GM12873 (cell line): ENCODE measurements at regions not wholly inside any gene's neighbourhood (a gene's known extent, or its start where the extent isn't known, plus 50 kb on each side); places are given as distances from the start of the nearest gene placed in this dataset.

ENCODE experiments used
- TF ChIP-seq, protein P1 (sequence below): IDR thresholded peaks from 2 replicates; pipeline ENCODE4 v1.5.1; 2012; ENCODE audit warnings: low read depth, mild to moderate bottlenecking, moderate library complexity, low read length, control low read depth; ENCODE audit not compliant: insufficient read depth; ENCODE audit errors: missing control alignments

- TF ChIP-seq, protein P1, sequence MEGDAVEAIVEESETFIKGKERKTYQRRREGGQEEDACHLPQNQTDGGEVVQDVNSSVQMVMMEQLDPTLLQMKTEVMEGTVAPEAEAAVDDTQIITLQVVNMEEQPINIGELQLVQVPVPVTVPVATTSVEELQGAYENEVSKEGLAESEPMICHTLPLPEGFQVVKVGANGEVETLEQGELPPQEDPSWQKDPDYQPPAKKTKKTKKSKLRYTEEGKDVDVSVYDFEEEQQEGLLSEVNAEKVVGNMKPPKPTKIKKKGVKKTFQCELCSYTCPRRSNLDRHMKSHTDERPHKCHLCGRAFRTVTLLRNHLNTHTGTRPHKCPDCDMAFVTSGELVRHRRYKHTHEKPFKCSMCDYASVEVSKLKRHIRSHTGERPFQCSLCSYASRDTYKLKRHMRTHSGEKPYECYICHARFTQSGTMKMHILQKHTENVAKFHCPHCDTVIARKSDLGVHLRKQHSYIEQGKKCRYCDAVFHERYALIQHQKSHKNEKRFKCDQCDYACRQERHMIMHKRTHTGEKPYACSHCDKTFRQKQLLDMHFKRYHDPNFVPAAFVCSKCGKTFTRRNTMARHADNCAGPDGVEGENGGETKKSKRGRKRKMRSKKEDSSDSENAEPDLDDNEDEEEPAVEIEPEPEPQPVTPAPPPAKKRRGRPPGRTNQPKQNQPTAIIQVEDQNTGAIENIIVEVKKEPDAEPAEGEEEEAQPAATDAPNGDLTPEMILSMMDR, result no peak
Observed at GRCh38 chr15:66855041-66855440, 153.0 kb downstream of the SMAD6 start.

DNA sequence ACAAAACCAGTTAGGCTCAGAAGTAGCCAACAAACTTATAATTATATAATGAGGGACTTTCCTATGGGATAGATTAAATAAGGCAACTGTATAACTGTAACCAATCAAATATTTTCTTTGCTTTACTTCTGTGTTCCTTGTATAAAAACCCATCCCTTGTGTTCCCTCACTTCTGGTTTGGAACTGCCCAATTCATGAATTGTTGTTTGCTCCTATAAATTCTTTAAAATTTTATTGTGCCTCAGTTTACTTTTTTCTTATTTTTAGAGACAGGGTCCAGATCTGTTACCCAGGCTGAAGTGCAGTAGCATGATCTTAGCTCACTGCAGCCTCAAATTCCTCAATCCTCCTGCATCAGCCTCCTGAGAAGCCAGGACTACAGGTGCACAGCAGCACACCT, 155.7 kb downstream of the SMAD6 start:
- TF ChIP-seq, protein P1, result no peak

GRCh38 chr15:66858423-66859207, 156.6 kb downstream of the SMAD6 start:
- TF ChIP-seq, protein P1, result no peak

DNA sequence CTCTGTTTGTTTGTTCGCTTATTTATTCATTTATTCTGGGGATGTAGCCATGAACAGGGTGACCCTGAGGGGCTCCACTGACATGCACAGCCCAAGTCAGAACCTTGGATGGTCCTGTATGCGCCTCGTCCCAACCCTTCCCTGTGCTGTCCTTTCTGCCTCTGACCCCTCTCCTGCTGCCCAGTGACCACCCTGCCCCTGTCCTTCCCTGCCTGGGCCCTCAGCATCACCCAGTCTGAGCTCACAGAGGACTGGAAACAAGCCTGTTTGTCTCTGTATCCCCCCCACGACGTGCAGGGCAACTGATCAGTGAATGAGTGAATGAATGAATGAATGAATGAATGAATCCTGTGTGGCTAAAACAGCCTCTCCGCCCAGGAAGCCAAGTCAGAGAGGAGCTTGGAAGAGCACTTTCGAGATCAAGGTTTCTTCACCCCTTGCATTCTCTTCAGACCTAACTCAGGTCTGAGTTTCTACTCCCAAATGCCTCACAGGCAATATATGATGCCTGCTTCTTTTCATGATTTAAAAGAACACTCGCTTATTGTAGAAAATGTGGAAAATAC, 157.7 kb downstream of the SMAD6 start:
- TF ChIP-seq, protein P1, result no peak

- TF ChIP-seq, protein P1, result no peak
Observed at GRCh38 chr15:66860844-66861243, 158.8 kb downstream of the SMAD6 start.

DNA sequence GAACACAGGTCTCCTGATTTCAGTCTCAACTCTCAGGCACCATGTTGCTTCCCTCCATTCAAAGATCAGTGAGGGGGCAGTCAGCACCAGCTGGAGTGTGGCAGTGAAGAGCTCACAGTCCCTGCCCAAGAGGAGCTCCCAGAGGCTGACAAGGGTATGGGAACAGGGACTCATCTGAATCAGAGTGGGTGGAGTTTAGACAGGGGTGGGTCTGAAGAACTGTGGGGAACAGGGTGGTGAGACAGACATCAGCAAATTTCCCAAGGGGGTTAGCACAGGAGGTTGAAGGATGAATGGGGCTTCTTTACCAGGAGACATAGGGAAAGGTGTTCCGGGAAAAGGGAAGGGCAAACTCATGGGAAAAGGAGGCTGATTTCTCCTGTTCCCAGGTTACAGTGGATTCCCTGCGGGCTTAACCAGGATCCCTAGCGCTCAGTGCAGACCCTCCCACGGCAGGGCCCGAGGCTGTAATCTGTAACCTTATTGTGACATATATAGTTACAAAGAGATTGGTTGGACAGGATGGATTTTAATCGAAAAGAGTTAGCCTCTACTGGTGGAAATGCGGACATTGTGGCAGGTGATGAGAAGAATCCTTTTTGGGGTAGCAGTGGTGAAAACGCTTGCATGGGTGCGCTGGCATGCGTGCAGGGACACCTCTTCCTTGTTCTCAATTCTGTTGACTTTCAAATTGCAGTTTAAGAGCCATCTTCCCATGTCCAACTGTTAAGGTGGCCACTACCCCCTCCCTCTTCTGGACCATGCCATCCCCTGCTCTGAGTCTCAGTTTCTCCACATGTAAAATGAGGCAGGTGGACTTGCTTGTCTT, 160.3 kb downstream of the SMAD6 start:
- TF ChIP-seq, protein P1, result no peak

- TF ChIP-seq, protein P1, result peak; percentile 96
Observed at GRCh38 chr15:66862940-66863335, 160.9 kb downstream of the SMAD6 start.
